GM21367 (cell line): ENCODE measurements at regions not wholly inside any gene's neighbourhood (a gene's known extent, or its start where the extent isn't known, plus 50 kb on each side); places are given as distances from the start of the nearest gene placed in this dataset.
"Not testable (repeated sequence)": the region's sequence is repeated elsewhere in the genome, so short reads cannot be mapped to it uniquely, and the experiment has no call there.

ENCODE experiments used
- ATAC-seq: cut with Tn5 transposase; IDR thresholded peaks from one replicate; pipeline ENCODE4 v1.9.1; 2021; ENCODE audit not compliant: unreplicated experiment

- no peak for ATAC-seq
Measured at GRCh38 chr3:81886081-81886480, 124.6 kb upstream of the GBE1 start.

DNA sequence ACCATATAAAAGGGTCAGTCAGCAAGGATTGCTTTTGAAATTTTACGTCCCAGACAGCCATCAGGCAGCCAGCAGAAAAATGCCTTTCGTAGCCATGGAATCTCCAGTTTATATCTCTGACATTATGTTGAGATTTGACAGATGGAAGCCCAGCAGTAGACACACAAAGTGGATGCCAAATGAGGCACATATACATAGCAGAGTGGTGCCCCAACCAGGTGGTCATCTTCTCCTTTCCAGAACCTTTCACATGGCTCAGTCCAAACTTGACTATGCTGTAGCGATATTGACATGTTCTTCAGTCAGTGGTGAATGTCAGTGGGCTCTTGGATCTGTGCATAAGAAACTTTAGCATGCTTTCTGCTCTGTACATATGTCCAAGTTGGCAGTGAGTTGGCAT lies 123.3 kb upstream of the GBE1 start:
- ATAC-seq = no peak

DNA sequence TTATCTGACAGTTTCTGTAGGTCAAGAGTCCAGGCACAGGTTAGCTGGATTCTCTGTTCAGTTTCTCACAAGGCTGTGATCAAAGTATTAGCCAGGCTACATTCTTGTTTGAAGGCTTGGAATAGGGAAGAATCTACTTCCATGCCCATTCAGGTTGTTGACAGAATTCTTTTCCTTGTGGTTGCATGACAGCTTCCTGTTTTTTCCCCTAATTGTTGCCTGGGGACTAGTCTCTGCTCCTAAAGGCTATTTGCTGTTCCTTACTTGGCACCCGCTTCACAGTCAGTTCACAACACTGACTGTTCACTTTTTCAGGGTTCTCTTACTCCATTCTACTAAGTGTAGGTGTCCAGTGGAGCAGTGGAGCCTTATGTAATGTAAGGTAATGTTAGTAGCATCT lies 115.4 kb upstream of the GBE1 start:
- no peak for ATAC-seq

GRCh38 chr3:81874738-81875137 lies 113.3 kb upstream of the GBE1 start:
- ATAC-seq = no peak

GRCh38 chr3:81872566-81872965 lies 111.1 kb upstream of the GBE1 start:
- ATAC-seq = no peak

GRCh38 chr3:81871358-81872155 lies 110.1 kb upstream of the GBE1 start:
- ATAC-seq = no peak

DNA sequence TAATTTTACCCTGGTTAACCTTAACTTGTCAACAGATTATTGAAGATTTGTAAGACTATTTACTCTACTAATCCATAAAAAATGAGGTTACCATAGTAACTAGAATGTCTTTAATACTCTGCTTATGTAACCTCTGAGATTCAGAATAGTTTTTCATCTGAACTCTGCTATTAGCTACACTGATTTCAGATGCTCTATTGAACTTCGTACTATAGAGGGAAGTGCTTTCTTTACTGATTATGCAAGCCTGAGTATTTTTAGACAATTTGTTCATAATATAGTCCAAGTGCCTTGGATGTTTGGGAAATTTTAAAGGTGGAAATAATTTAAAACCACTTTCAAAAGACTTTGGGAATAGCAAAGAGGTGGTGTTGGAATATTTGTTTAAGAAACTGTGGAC lies 107.9 kb upstream of the GBE1 start:
- no peak for ATAC-seq

DNA sequence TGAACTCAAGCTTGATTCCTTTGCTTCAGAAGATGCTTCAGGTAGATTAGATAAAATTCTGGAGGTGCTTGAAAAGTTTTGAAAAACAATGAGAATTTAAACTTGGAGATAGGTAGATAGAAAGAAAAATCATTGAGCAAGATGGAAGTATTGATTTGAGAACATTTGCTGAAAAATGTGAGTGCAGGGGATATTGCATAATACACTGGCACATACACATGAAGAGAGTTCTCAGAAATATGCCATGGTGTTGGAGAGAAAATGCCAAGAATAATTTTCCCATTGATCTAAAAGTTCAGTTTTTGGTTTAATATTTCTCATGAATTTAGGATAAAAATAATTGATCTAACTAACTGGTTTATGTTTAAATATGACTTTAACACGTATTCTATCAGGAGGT lies 107.2 kb upstream of the GBE1 start:
- ATAC-seq = no peak

GRCh38 chr3:81867875-81868274 lies 106.4 kb upstream of the GBE1 start:
- ATAC-seq = no peak

GRCh38 chr3:81865164-81865563 lies 103.7 kb upstream of the GBE1 start:
- ATAC-seq = not testable (repeated sequence)

DNA sequence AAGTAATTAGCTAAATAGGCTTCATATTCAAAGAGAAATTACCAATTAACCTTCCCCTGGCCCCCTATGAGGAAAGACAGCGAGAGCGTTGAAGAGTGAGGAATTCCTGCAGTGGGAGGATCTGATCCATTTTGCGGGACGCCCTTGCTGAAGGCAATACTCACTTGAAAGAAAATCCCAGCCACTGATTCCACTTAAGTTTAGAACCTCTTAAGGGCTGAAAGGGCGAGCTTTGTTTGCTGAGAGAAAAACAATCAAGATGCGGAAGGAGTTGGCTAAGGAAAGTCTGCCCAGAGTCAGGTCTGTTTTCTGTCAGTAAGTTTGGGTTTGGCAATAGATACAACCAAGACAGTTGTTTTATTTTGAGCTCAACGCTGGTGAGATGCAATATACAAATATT lies 102.8 kb upstream of the GBE1 start:
- no peak for ATAC-seq

- no peak for ATAC-seq
Measured at GRCh38 chr3:81863756-81864155, 102.3 kb upstream of the GBE1 start.

- ATAC-seq = no peak
Measured at GRCh38 chr3:81861593-81861992, 100.1 kb upstream of the GBE1 start.

- no peak for ATAC-seq
Measured at GRCh38 chr3:81859524-81859923, 98.1 kb upstream of the GBE1 start.

- ATAC-seq = no peak
Measured at GRCh38 chr3:81853431-81853830, 92.0 kb upstream of the GBE1 start.

- ATAC-seq = no peak
Measured at GRCh38 chr3:81851176-81851575, 89.7 kb upstream of the GBE1 start.

GRCh38 chr3:81846988-81847387 lies 85.5 kb upstream of the GBE1 start:
- ATAC-seq = no peak

DNA sequence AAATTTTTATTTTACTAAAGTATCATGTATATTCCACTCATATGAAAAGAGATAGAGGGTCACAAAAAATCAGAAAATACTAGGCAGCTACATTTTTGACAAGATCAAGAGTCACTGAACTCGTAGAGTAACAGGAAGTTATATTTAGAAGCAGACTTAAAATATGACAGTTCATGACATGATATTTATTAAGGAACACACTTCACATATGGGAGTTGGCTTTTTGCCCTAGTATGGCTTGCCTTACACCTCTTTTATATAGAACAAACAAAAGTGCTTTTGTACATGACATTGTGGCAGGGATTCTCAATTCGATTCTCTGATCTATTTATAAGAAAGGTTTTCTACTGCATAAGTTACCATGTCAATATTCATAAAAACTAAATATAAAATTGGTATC lies 80.1 kb upstream of the GBE1 start:
- ATAC-seq = no peak

GRCh38 chr3:81839504-81840094 lies 78.2 kb upstream of the GBE1 start:
- no peak for ATAC-seq

DNA sequence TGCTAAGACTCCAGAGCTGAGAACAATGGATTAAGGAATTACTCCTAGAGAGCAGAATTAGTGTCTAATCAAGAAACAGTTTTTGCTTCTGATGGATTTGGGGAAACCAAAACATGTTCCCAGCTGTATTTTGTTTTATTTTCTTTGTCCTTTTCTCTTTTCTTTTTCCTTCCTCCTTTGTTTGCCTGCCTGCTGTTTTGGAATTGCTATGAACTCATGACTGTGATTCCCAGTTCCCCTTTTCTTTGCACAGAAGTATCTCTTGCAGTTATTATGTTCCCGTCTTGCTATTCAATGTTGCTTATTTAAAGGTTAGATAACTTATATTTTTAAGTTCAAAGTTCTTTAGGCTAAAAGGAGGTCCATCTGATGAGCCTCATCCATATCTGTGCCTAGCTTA lies 77.0 kb upstream of the GBE1 start:
- ATAC-seq = no peak

DNA sequence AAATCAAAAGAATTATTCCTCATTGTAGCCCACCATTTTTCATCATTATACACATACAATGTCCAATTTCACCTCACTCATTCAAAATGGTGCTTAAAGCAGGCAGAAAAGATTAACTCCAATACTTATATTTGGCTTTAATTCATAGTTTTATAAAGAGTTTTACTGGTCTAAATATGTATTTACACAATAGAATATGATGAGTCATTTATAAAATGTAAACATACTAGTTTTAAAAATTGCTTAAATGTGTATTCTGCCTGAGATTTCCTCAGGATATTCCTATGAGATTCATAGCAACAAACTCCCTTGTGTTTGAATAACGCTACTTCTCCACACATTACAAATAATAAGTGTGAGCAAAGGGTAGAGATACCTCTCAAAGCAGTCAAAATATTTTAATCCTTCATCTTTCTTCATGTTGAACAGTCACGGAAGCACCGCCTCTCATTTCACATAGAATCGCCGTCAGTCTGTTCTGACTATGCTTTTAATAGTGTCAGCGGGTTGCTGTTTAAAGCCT lies 75.7 kb upstream of the GBE1 start:
- no peak for ATAC-seq

- ATAC-seq = no peak
Measured at GRCh38 chr3:81829937-81830336, 68.5 kb upstream of the GBE1 start.

DNA sequence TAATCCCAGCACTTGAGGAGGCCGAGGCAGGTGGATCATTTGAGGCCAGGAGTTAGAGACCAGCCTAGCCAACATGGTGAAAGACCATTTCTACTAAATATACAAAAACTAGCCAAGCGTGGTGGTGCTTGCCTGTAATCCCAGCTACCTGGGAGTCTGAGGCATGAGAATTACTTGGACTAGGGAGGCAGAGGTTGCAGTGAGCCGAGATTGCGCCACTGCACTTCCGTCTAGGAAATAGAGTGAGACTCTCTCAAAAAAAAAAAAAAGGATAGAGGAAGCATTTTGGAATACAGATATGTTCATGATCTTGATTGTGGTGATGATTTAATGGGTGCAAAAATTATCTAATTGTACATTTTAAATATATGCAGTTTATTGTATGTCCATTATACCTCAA lies 67.8 kb upstream of the GBE1 start:
- not testable (repeated sequence) for ATAC-seq
